Hepatocyte (in vitro differentiated cells): ENCODE measurements at regions not wholly inside any gene's neighbourhood (a gene's known extent, or its start where the extent isn't known, plus 50 kb on each side); places are given as distances from the start of the nearest gene placed in this dataset.

Experiments
- CTCF ChIP-seq: fragments of 200-600 bp; sonication (generic); IDR thresholded peaks from 2 replicates; pipeline ENCODE4 v1.5.1; 2016; ENCODE audit warnings: antibody characterized with exemption, mild to moderate bottlenecking; ENCODE audit not compliant: poor library complexity
- EZH2 ChIP-seq: fragments of 200-600 bp; sonication (generic); IDR thresholded peaks from 2 replicates; pipeline ENCODE4 v1.6.1; 2016; ENCODE audit warnings: antibody characterized with exemption, mild to moderate bottlenecking, borderline replicate concordance
- EZH2phosphoT487 ChIP-seq: fragments of 200-600 bp; sonication (generic); IDR thresholded peaks from one replicate; pipeline ENCODE4 v1.6.1; 2018; ENCODE audit warnings: antibody characterized with exemption, mild to moderate bottlenecking, low read depth, moderate library complexity; ENCODE audit not compliant: unreplicated experiment, severe bottlenecking

- TF ChIP-seq CTCF (no peak), EZH2 (no peak), EZH2phosphoT487 (no peak)
These were observed 1082.9 kb downstream of the UQCRFS1 start for GRCh38 chr19:28130066-28130511.
